H9 (cell line): ENCODE measurements at regions not wholly inside any gene's neighbourhood (a gene's known extent, or its start where the extent isn't known, plus 50 kb on each side); places are given as distances from the start of the nearest gene placed in this dataset.

Experiments
- DNase-seq: peaks from one replicate; pipeline ENCODE4 v3.0.0-alpha.2; 2017
- H2AFZ ChIP-seq: one replicate; pipeline ENCODE4 v1.6.1; 2013; ENCODE audit warnings: mild to moderate bottlenecking, low read length, control low read depth, moderate library complexity
- H2AK5ac ChIP-seq: 2 replicates; pipeline ENCODE4 v1.6.1; 2013; ENCODE audit warnings: low read length, control low read depth, mixed read lengths; ENCODE audit not compliant: insufficient read length
- H2BK120ac ChIP-seq: one replicate; pipeline ENCODE4 v1.6.1; 2013; ENCODE audit warnings: low read depth, mild to moderate bottlenecking, low read length, control low read depth, inconsistent platforms; ENCODE audit not compliant: poor library complexity, severe bottlenecking
- H2BK12ac ChIP-seq: 2 replicates; pipeline ENCODE4 v1.6.1; 2013; ENCODE audit warnings: low read length, control low read depth, mixed read lengths, low read depth; ENCODE audit not compliant: insufficient read length
- H2BK15ac ChIP-seq: 2 replicates; pipeline ENCODE4 v1.6.1; 2013; ENCODE audit warnings: low read depth, low read length, control low read depth
- H2BK20ac ChIP-seq: one replicate; pipeline ENCODE4 v1.6.1; 2013; ENCODE audit warnings: low read depth, mild to moderate bottlenecking, low read length, control low read depth, inconsistent platforms; ENCODE audit not compliant: poor library complexity, severe bottlenecking
- H2BK5ac ChIP-seq: 2 replicates; pipeline ENCODE4 v1.6.1; 2013; ENCODE audit warnings: low read length, control low read depth, mixed read lengths; ENCODE audit not compliant: insufficient read length
- H3K14ac ChIP-seq: 2 replicates; pipeline ENCODE4 v1.6.1; 2013; ENCODE audit warnings: low read length, control low read depth; ENCODE audit not compliant: insufficient read depth
- H3K18ac ChIP-seq: 2 replicates; pipeline ENCODE4 v1.6.1; 2013; ENCODE audit warnings: low read depth, mild to moderate bottlenecking, mixed read lengths, low read length, control low read depth; ENCODE audit not compliant: insufficient read length
- H3K23ac ChIP-seq: 2 replicates; pipeline ENCODE4 v1.6.1; 2013; ENCODE audit warnings: low read length, control low read depth, mixed read lengths, low read depth; ENCODE audit not compliant: insufficient read length
- H3K23me2 ChIP-seq: 2 replicates; pipeline ENCODE4 v1.6.1; 2013; ENCODE audit warnings: low read depth, mild to moderate bottlenecking, mixed read lengths, low read length, control low read depth; ENCODE audit not compliant: insufficient read length, poor library complexity, severe bottlenecking
- H3K27ac ChIP-seq: 2 replicates; pipeline ENCODE4 v1.5.1; 2013; ENCODE audit warnings: low read length, control low read depth, mixed read lengths, low read depth; ENCODE audit not compliant: insufficient read length
- H3K27me3 ChIP-seq: 2 replicates; pipeline ENCODE4 v1.6.1; 2013; ENCODE audit warnings: low read length, control low read depth, inconsistent platforms; ENCODE audit not compliant: insufficient read depth
- H3K4ac ChIP-seq: 2 replicates; pipeline ENCODE4 v1.6.1; 2013; ENCODE audit warnings: low read depth, mild to moderate bottlenecking, control low read depth, inconsistent platforms, low read length, moderate library complexity
- H3K4me1 ChIP-seq: 2 replicates; pipeline ENCODE4 v1.6.1; 2013; ENCODE audit warnings: low read length, control low read depth, inconsistent platforms; ENCODE audit not compliant: insufficient read depth
- H3K4me2 ChIP-seq: 2 replicates; pipeline ENCODE4 v1.6.1; 2013; ENCODE audit warnings: low read length, control low read depth, mixed read lengths; ENCODE audit not compliant: insufficient read length, insufficient read depth
- H3K56ac ChIP-seq: 2 replicates; pipeline ENCODE4 v1.6.1; 2013; ENCODE audit warnings: low read depth, mild to moderate bottlenecking, mixed read lengths, low read length, control low read depth; ENCODE audit not compliant: insufficient read length
- H3K79me1 ChIP-seq: 2 replicates; pipeline ENCODE4 v1.6.1; 2013; ENCODE audit warnings: low read depth, mild to moderate bottlenecking, moderate library complexity, low read length, control low read depth, inconsistent platforms; ENCODE audit not compliant: insufficient read depth, poor library complexity, severe bottlenecking
- H3K79me2 ChIP-seq: 2 replicates; pipeline ENCODE4 v1.6.1; 2013; ENCODE audit warnings: low read length, control low read depth, inconsistent platforms; ENCODE audit not compliant: insufficient read depth
- H3K9ac ChIP-seq: 2 replicates; pipeline ENCODE4 v1.6.1; 2013; ENCODE audit warnings: low read length, control low read depth, mixed read lengths; ENCODE audit not compliant: insufficient read length; ENCODE audit errors: extremely low read depth
- H3K9me3 ChIP-seq: one replicate; pipeline ENCODE4 v1.6.1; 2013; ENCODE audit warnings: low read depth, low read length, inconsistent platforms; ENCODE audit not compliant: control insufficient read depth
- H3T11ph ChIP-seq: one replicate; pipeline ENCODE4 v1.6.1; 2013; ENCODE audit warnings: mild to moderate bottlenecking, low read length, control low read depth, inconsistent platforms
- H4K20me1 ChIP-seq: one replicate; pipeline ENCODE4 v1.6.1; 2013; ENCODE audit not compliant: control insufficient read depth, insufficient read length, insufficient read depth
- H4K5ac ChIP-seq: 2 replicates; pipeline ENCODE4 v1.6.1; 2013; ENCODE audit warnings: low read depth, mild to moderate bottlenecking, mixed read lengths, low read length, control low read depth; ENCODE audit not compliant: insufficient read length
- H4K8ac ChIP-seq: replicated peaks from 2 replicates; pipeline ENCODE4 v1.6.1; 2013; ENCODE audit warnings: low read length, control low read depth, mixed read lengths, low read depth; ENCODE audit not compliant: insufficient read length
- H4K91ac ChIP-seq: 2 replicates; pipeline ENCODE4 v1.6.1; 2013; ENCODE audit warnings: low read depth, mild to moderate bottlenecking, moderate library complexity, mixed read lengths, low read length, control low read depth; ENCODE audit not compliant: insufficient read length
- H3K27ac Mint-ChIP-seq, 3 experiments: 2 replicates in 2 of 3; 3 replicates in 1 of 3; pipeline ENCODE4 v1.8.0; 2020 to 2021; ENCODE audit warnings: mixed read lengths in 3 of 3, mild to moderate bottlenecking in 1 of 3, moderate library complexity in 1 of 3
- H3K27me3 Mint-ChIP-seq: 2 replicates; pipeline ENCODE4 v1.8.0; 2021; ENCODE audit warnings: low read depth, mild to moderate bottlenecking, moderate library complexity, mixed read lengths
- H3K36me3 Mint-ChIP-seq, 3 experiments: 2 replicates in 2 of 3; 3 replicates in 1 of 3; pipeline ENCODE4 v1.8.0; 2020 to 2021; ENCODE audit warnings: low read depth in 3 of 3, mixed read lengths in 3 of 3; ENCODE audit not compliant: insufficient read depth in 1 of 3
- H3K4me1 Mint-ChIP-seq, 2 experiments: 2 replicates each; pipeline ENCODE4 v1.8.0; 2020; ENCODE audit warnings: mixed read lengths in 2 of 2
- H3K4me3 Mint-ChIP-seq, 2 experiments: 2 replicates in 1 of 2; 3 replicates in 1 of 2; pipeline ENCODE4 v1.8.0; 2020 to 2021; ENCODE audit warnings: mild to moderate bottlenecking in 2 of 2, mixed read lengths in 2 of 2, moderate library complexity in 1 of 2
- H3K9me3 Mint-ChIP-seq, 2 experiments: 2 replicates in 1 of 2; 3 replicates in 1 of 2; pipeline ENCODE4 v1.8.0; 2020; ENCODE audit warnings: mild to moderate bottlenecking in 2 of 2, mixed read lengths in 2 of 2, moderate library complexity in 1 of 2
- CTCF ChIP-seq: fragments of 200-600 bp; sonication (generic); conservative IDR thresholded peaks from 3 replicates; pipeline ENCODE4 v1.8.0; 2021; ENCODE audit warnings: antibody characterized with exemption, mild to moderate bottlenecking

- H3K4me2 ChIP-seq = no peak overlapping the region
- no peak overlapping the region for H2AK5ac ChIP-seq
- no peak for TF ChIP-seq CTCF
- H3K18ac ChIP-seq = no peak overlapping the region
- H3K14ac ChIP-seq = no peak overlapping the region
- H4K20me1 ChIP-seq = no peaks in the 10 kb centered on the region
- no peak overlapping the region for H3K56ac ChIP-seq
- Mint-ChIP-seq H3K36me3 (peaks cover 17 to 62% (median 47%) of the 10 kb centered on the region in 3 experiments), H3K9me3 (no peaks in the 10 kb centered on the region; a peak in 1 of 5 replicates), H3K4me1 (peaks cover 26 to 35% of the 10 kb centered on the region in 2 experiments), H3K27ac (no peak overlapping the region; a peak in 1 of 7 replicates), H3K4me3 (no peak overlapping the region), H3K27me3 (no peaks in the 10 kb centered on the region)
- no peak for DNase-seq
- no peak overlapping the region for H2BK15ac ChIP-seq
- no peaks in the 10 kb centered on the region for H3K79me1 ChIP-seq
- H4K8ac ChIP-seq = no peak overlapping the region
- no peak overlapping the region for H2BK12ac ChIP-seq
- no peak overlapping the region for H3K23ac ChIP-seq
- no peak overlapping the region for H2AFZ ChIP-seq
- no peak overlapping the region for H4K91ac ChIP-seq
- H3K23me2 ChIP-seq = no peaks in the 10 kb centered on the region
- no peak overlapping the region for H3T11ph ChIP-seq
- no peak overlapping the region for H4K5ac ChIP-seq
- H3K9ac ChIP-seq = no peak overlapping the region
- H2BK5ac ChIP-seq = no peak overlapping the region
- no peaks in the 10 kb centered on the region for H3K9me3 ChIP-seq
- H3K27ac ChIP-seq = no peak overlapping the region
- H2BK20ac ChIP-seq = no peak overlapping the region
- no peaks in the 10 kb centered on the region for H3K27me3 ChIP-seq
- H3K79me2 ChIP-seq = peaks cover 36% of the 10 kb centered on the region; the same call in 1 of the 2 replicates
- no peak overlapping the region for H3K4ac ChIP-seq
- H2BK120ac ChIP-seq = no peak overlapping the region
- no peaks in the 10 kb centered on the region for H3K4me1 ChIP-seq
These were observed 82.5 kb upstream of the ZNF169 start for GRCh38 chr9:94176608-94177007.
